ENCODE measurements at regions not wholly inside any gene's neighbourhood (a gene's known extent, or its start where the extent isn't known, plus 50 kb on each side); places are given as distances from the start of the nearest gene placed in this dataset.

- no peak overlapping the region for H3K27ac ChIP-seq
- intact Hi-C loops (cut with DNase I): no loop called here
- TF ChIP-seq CTCF (IDR thresholded peaks at IDR 0.05): no peak
- H3K4me3 ChIP-seq: no peak overlapping the region
- no peaks in the 10 kb centered on the region for H3K4me1 ChIP-seq
- no peaks in the 10 kb centered on the region for H3K9me3 ChIP-seq
- DNase-seq (no peak), ATAC-seq (no peak)
- no peaks in the 10 kb centered on the region for H3K27me3 ChIP-seq (ENCODE audit: low read depth)
- no peaks in the 10 kb centered on the region for H3K36me3 ChIP-seq
Observed at GRCh38 chr4:175932116-175932515, 120.1 kb upstream of the GPM6A start.

- TF ChIP-seq CTCF (IDR thresholded peaks at IDR 0.05): no peak
- H3K36me3 ChIP-seq: no peaks in the 10 kb centered on the region
Observed at GRCh38 chr4:175934506-175934905, 122.4 kb upstream of the GPM6A start.

GRCh38 chr4:175935016-175935661 lies 123.1 kb upstream of the GPM6A start:
- intact Hi-C loops (cut with DNase I): no loop called here

More at GRCh38 chr4:175934506-175934905, 122.4 kb upstream of the GPM6A start:
- Histone ChIP-seq H3K27me3 (ENCODE audit: low read depth) (no peaks in the 10 kb centered on the region), H3K4me1 (no peaks in the 10 kb centered on the region), H3K9me3 (no peaks in the 10 kb centered on the region), H3K4me3 (no peak overlapping the region), H3K27ac (no peak overlapping the region)
- intact Hi-C loops (cut with DNase I): no loop called here
- DNase-seq (no peak), ATAC-seq (no peak)

GRCh38 chr4:175944126-175944910 lies 121.3 kb upstream of the WDR17 start:
- Histone ChIP-seq H3K27me3 (ENCODE audit: low read depth) (no peaks in the 10 kb centered on the region), H3K36me3 (no peaks in the 10 kb centered on the region), H3K4me1 (no peaks in the 10 kb centered on the region), H3K4me3 (no peak overlapping the region), H3K27ac (no peak overlapping the region), H3K9me3 (no peaks in the 10 kb centered on the region)
- TF ChIP-seq CTCF (IDR thresholded peaks at IDR 0.05): no peak
- DNase-seq (no peak), ATAC-seq (no peak)
- intact Hi-C loops (cut with DNase I): no loop called here

More at GRCh38 chr4:175935016-175935661, 123.1 kb upstream of the GPM6A start:
- no peaks in the 10 kb centered on the region for H3K4me1 ChIP-seq
- peak; percentile 57 to 90 for ATAC-seq
- no peak overlapping the region for H3K27ac ChIP-seq
- H3K4me3 ChIP-seq: no peak overlapping the region
- no peaks in the 10 kb centered on the region for H3K36me3 ChIP-seq
- H3K27me3 ChIP-seq (ENCODE audit: low read depth): no peaks in the 10 kb centered on the region
- H3K9me3 ChIP-seq: no peaks in the 10 kb centered on the region
- DNase-seq: no peak
- no peak for TF ChIP-seq CTCF (IDR thresholded peaks at IDR 0.05)

GRCh38 chr4:175946472-175947116 lies 119.0 kb upstream of the WDR17 start:
- Histone ChIP-seq H3K9me3 (no peaks in the 10 kb centered on the region), H3K27me3 (ENCODE audit: low read depth) (no peaks in the 10 kb centered on the region), H3K4me3 (peak overlapping the region; percentile 24), H3K27ac (no peak overlapping the region), H3K4me1 (no peaks in the 10 kb centered on the region), H3K36me3 (no peaks in the 10 kb centered on the region)
- ATAC-seq (no peak), DNase-seq (no peak)
- intact Hi-C loops (cut with DNase I): no loop called here
- TF ChIP-seq CTCF (IDR thresholded peaks at IDR 0.05): no peak

All from lower lobe of right lung (tissue), 2 donors.